Loucy (cell line): ENCODE measurements at regions not wholly inside any gene's neighbourhood (a gene's known extent, or its start where the extent isn't known, plus 50 kb on each side); places are given as distances from the start of the nearest gene placed in this dataset.

Source experiments
- CTCF ChIP-seq: fragments of 200-600 bp; sonication (generic); conservative IDR thresholded peaks from 2 replicates; pipeline ENCODE4 v1.5.1; 2014; ENCODE audit warnings: mild to moderate bottlenecking, antibody characterized with exemption, low read length
- EZH2phosphoT487 ChIP-seq: fragments of 200-600 bp; IDR thresholded peaks from 2 replicates; pipeline ENCODE4 v1.6.1; 2018; ENCODE audit warnings: antibody characterized with exemption, mild to moderate bottlenecking, moderate library complexity, borderline replicate concordance

GRCh38 chr13:73283636-73284035 is 224.8 kb downstream of the KLF5 start:
- TF ChIP-seq CTCF (no peak), EZH2phosphoT487 (no peak)
